Neural cell (in vitro differentiated cells): ENCODE measurements at regions not wholly inside any gene's neighbourhood (a gene's known extent, or its start where the extent isn't known, plus 50 kb on each side); places are given as distances from the start of the nearest gene placed in this dataset.

Source experiments
- H2AFZ ChIP-seq: fragments of 200-600, 300-800 bp; sonication (generic), shearing (Covaris generic); 2 replicates; pipeline ENCODE4 v1.6.0; 2014; ENCODE audit warnings: low read depth, mild to moderate bottlenecking, antibody characterized with exemption, low read length, moderate library complexity
- H3F3A ChIP-seq: fragments of 200-600 bp; shearing (Covaris generic); 2 replicates; pipeline ENCODE4 v1.6.1; 2016; ENCODE audit warnings: mild to moderate bottlenecking, moderate library complexity, mixed read lengths, antibody characterized with exemption, low read length; ENCODE audit not compliant: insufficient read depth, poor library complexity, severe bottlenecking
- H3K27ac ChIP-seq: fragments of 200-600, 300-800 bp; sonication (generic), shearing (Covaris generic); 2 replicates; pipeline ENCODE4 v1.5.1; 2014; ENCODE audit warnings: mild to moderate bottlenecking, low read length, moderate library complexity
- H3K27me3 ChIP-seq: fragments of 300-800, 200-600 bp; sonication (generic), shearing (Covaris generic); 2 replicates; pipeline ENCODE4 v1.6.0; 2014; ENCODE audit warnings: mild to moderate bottlenecking, low read depth, low read length, moderate library complexity; ENCODE audit not compliant: insufficient read depth
- H3K36me3 ChIP-seq: fragments of 300-800, 200-600 bp; sonication (generic), shearing (Covaris generic); 2 replicates; pipeline ENCODE4 v1.5.1; 2014; ENCODE audit warnings: mild to moderate bottlenecking, antibody characterized with exemption, low read length, moderate library complexity; ENCODE audit not compliant: insufficient read depth
- H3K4me2 ChIP-seq: fragments of 300-800, 200-600 bp; sonication (generic), shearing (Covaris generic); 2 replicates; pipeline ENCODE4 v1.6.0; 2014; ENCODE audit warnings: mild to moderate bottlenecking, low read length
- H3K4me3 ChIP-seq: fragments of 300-800, 200-600 bp; sonication (generic), shearing (Covaris generic); 2 replicates; pipeline ENCODE4 v1.5.1; 2014; ENCODE audit warnings: mild to moderate bottlenecking, low read length, moderate library complexity
- H3K79me2 ChIP-seq: fragments of 200-600 bp; shearing (Covaris generic); replicated peaks from 2 replicates; pipeline ENCODE4 v1.6.0; 2014; ENCODE audit warnings: mild to moderate bottlenecking, low read length, moderate library complexity; ENCODE audit not compliant: insufficient read depth
- H3K9ac ChIP-seq: fragments of 300-800, 200-600 bp; sonication (generic), shearing (Covaris generic); 2 replicates; pipeline ENCODE4 v1.6.1; 2016; ENCODE audit warnings: mild to moderate bottlenecking, low read length, mixed read lengths
- H3K9me2 ChIP-seq: fragments of 200-600 bp; shearing (Covaris generic); 2 replicates; pipeline ENCODE4 v1.6.1; 2016; ENCODE audit warnings: mild to moderate bottlenecking, low read length, mixed read lengths; ENCODE audit not compliant: insufficient read depth
- H3K9me3 ChIP-seq: fragments of 200-600, 300-800 bp; sonication (generic), shearing (Covaris generic); 2 replicates; pipeline ENCODE4 v1.6.1; 2016; ENCODE audit warnings: mild to moderate bottlenecking, mixed run types, low read length, moderate library complexity, mixed read lengths
- H4K20me1 ChIP-seq: fragments of 200-600 bp; shearing (Covaris generic); 2 replicates; pipeline ENCODE4 v1.6.1; 2016; ENCODE audit warnings: mild to moderate bottlenecking, mixed run types; ENCODE audit not compliant: insufficient read depth
- CTCF ChIP-seq: fragments of 450-650 bp; IDR thresholded peaks from 2 replicates; pipeline ENCODE4 v1.5.1; 2014; ENCODE audit warnings: antibody characterized with exemption, mild to moderate bottlenecking, moderate library complexity; ENCODE audit not compliant: poor library complexity, severe bottlenecking
- EP300 ChIP-seq: fragments of 450-650 bp; conservative IDR thresholded peaks from 2 replicates; pipeline ENCODE4 v1.6.1; 2014; ENCODE audit warnings: antibody characterized with exemption, mild to moderate bottlenecking, moderate library complexity; ENCODE audit not compliant: poor library complexity, severe bottlenecking
- EZH2 ChIP-seq: fragments of 200-600, 300-800 bp; shearing (Covaris generic), sonication (generic); IDR thresholded peaks from 2 replicates; pipeline ENCODE4 v1.6.1; 2014; ENCODE audit warnings: antibody characterized with exemption, low read length, borderline replicate concordance, mild to moderate bottlenecking; ENCODE audit not compliant: insufficient read depth, poor library complexity, severe bottlenecking
- MXI1 ChIP-seq: fragments of 450-650 bp; conservative IDR thresholded peaks from 2 replicates; pipeline ENCODE4 v1.6.1; 2014; ENCODE audit warnings: antibody characterized with exemption, mild to moderate bottlenecking; ENCODE audit not compliant: poor library complexity, severe bottlenecking
- POLR2AphosphoS5 ChIP-seq: IDR thresholded peaks from 2 replicates; pipeline ENCODE4 v1.6.1; 2012
- RAD21 ChIP-seq: fragments of 450-650 bp; conservative IDR thresholded peaks from 2 replicates; pipeline ENCODE4 v1.6.1; 2014; ENCODE audit warnings: antibody characterized with exemption, mild to moderate bottlenecking, moderate library complexity
- REST ChIP-seq: IDR thresholded peaks from 2 replicates; pipeline ENCODE4 v1.6.1; 2012; ENCODE audit warnings: borderline replicate concordance
- SMC3 ChIP-seq: fragments of 450-650 bp; conservative IDR thresholded peaks from 2 replicates; pipeline ENCODE4 v1.6.1; 2014; ENCODE audit warnings: antibody characterized with exemption, mild to moderate bottlenecking, moderate library complexity; ENCODE audit not compliant: poor library complexity
- TAF1 ChIP-seq: IDR thresholded peaks from 2 replicates; pipeline ENCODE4 v1.6.1; 2012; ENCODE audit warnings: low read depth

DNA sequence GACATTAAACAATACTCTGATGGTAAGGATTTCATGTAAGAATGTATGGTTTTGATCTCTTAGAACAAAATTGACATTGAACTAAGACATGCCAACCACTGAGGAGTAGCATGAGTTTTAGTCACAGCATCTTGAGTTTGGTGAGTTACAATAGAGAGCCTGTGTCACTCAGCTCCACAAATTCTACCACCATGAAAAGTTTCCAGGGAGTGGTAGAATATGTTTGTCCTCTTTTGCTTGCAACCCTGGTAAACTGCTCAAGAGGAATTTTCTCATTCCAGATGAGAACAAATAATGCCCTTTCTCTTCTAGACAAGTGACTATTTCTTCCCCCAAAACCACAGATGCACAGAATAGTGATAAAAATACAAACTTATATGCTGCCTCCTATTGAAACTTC lies 502.0 kb upstream of the VRK2 start:
- TF ChIP-seq SMC3 (no peak), REST (no peak), EZH2 (no peak), CTCF (no peak), MXI1 (no peak), POLR2AphosphoS5 (no peak), TAF1 (no peak), RAD21 (no peak), EP300 (no peak)
- Histone ChIP-seq H3K9me3 (no peaks in the 10 kb centered on the region), H3K27ac (no peak overlapping the region), H3K36me3 (no peaks in the 10 kb centered on the region), H2AFZ (no peak overlapping the region), H3K79me2 (no peaks in the 10 kb centered on the region), H3K4me2 (no peak overlapping the region), H4K20me1 (no peaks in the 10 kb centered on the region), H3K9ac (no peak overlapping the region), H3K4me3 (no peak overlapping the region), H3F3A (no peaks in the 10 kb centered on the region), H3K9me2 (no peaks in the 10 kb centered on the region), H3K27me3 (no peaks in the 10 kb centered on the region)

- TF ChIP-seq EP300 (no peak), TAF1 (no peak), REST (no peak), POLR2AphosphoS5 (no peak), EZH2 (no peak), MXI1 (no peak), CTCF (no peak), RAD21 (no peak)
These were observed 500.1 kb upstream of the VRK2 start for GRCh38 chr2:57546478-57546877.

More at GRCh38 chr2:57546478-57546877, 500.1 kb upstream of the VRK2 start:
- H2AFZ ChIP-seq = no peak overlapping the region
- no peaks in the 10 kb centered on the region for H3K79me2 ChIP-seq
- H3K27ac ChIP-seq = no peak overlapping the region
- no peaks in the 10 kb centered on the region for H3F3A ChIP-seq
- no peak overlapping the region for H3K4me2 ChIP-seq
- no peaks in the 10 kb centered on the region for H3K36me3 ChIP-seq
- no peaks in the 10 kb centered on the region for H3K9me3 ChIP-seq
- H4K20me1 ChIP-seq = no peaks in the 10 kb centered on the region
- no peak overlapping the region for H3K4me3 ChIP-seq
- H3K9ac ChIP-seq = no peak overlapping the region
- no peaks in the 10 kb centered on the region for H3K9me2 ChIP-seq
- H3K27me3 ChIP-seq = no peaks in the 10 kb centered on the region
